OCI-LY7 (cell line): ENCODE measurements at regions not wholly inside any gene's neighbourhood (a gene's known extent, or its start where the extent isn't known, plus 50 kb on each side); places are given as distances from the start of the nearest gene placed in this dataset.
"Not testable (repeated sequence)": the region's sequence is repeated elsewhere in the genome, so short reads cannot be mapped to it uniquely, and the experiment has no call there.

Experiments
- BruUV-seq: library from RNA; stranded (reverse); fragments of 400-500 nt; replicated peaks from 2 replicates; lab custom pipeline; 2021; lab: Mats Ljungman, UMichigan
- CTCF ChIA-PET: fragments of 300-600 bp; sonication (Branson Sonifier 250); formaldehyde crosslinking; loops from one replicate; lab custom pipeline; 2022; ENCODE audit warnings: antibody characterized with exemption; ENCODE audit not compliant: unreplicated experiment; lab: Charles Lee
- POLR2A ChIA-PET: fragments of 300-600 bp; sonication (Branson Sonifier 250); formaldehyde crosslinking; loops from one replicate; lab custom pipeline; 2022; ENCODE audit warnings: antibody characterized with exemption; lab: Charles Lee
- DNase-seq: peaks from one replicate; pipeline ENCODE4 v3.0.0-alpha.2; 2015; ENCODE audit warnings: low spot score
- H2AFZ ChIP-seq: fragments of 200-600 bp; sonication (generic), shearing (Covaris generic); 2 replicates; pipeline ENCODE4 v1.6.1; 2014; ENCODE audit warnings: mild to moderate bottlenecking, antibody characterized with exemption, low read length, moderate library complexity
- H3K27ac ChIP-seq: fragments of 200-600 bp; sonication (generic); 2 replicates; pipeline ENCODE4 v1.5.1; 2014; ENCODE audit warnings: mixed run types, low read depth, mild to moderate bottlenecking, moderate library complexity, low read length, inconsistent platforms; ENCODE audit not compliant: poor library complexity, severe bottlenecking
- H3K36me3 ChIP-seq: fragments of 200-600 bp; sonication (generic); 2 replicates; pipeline ENCODE4 v1.6.1; 2014; ENCODE audit warnings: mild to moderate bottlenecking, antibody characterized with exemption, low read length, moderate library complexity, mixed read lengths; ENCODE audit not compliant: insufficient read depth
- H3K4me1 ChIP-seq: fragments of 200-600 bp; sonication (generic); 2 replicates; pipeline ENCODE4 v1.5.1; 2014; ENCODE audit warnings: mild to moderate bottlenecking, low read length; ENCODE audit not compliant: insufficient read depth, poor library complexity, severe bottlenecking
- H3K4me2 ChIP-seq: fragments of 200-600 bp; sonication (generic); 2 replicates; pipeline ENCODE4 v1.6.1; 2014; ENCODE audit warnings: mild to moderate bottlenecking, low read length
- H3K4me3 ChIP-seq: fragments of 200-600 bp; sonication (generic); 2 replicates; pipeline ENCODE4 v1.5.1; 2014; ENCODE audit warnings: mild to moderate bottlenecking, low read depth, low read length; ENCODE audit not compliant: poor library complexity, severe bottlenecking
- H3K79me2 ChIP-seq: fragments of 200-600 bp; sonication (generic); 2 replicates; pipeline ENCODE4 v1.6.1; 2016; ENCODE audit warnings: low read depth, mild to moderate bottlenecking, low read length, moderate library complexity, mixed read lengths; ENCODE audit not compliant: insufficient read depth
- H3K9me2 ChIP-seq: fragments of 200-600 bp; sonication (generic); 2 replicates; pipeline ENCODE4 v1.6.1; 2016; ENCODE audit warnings: mild to moderate bottlenecking, low read length, mixed read lengths; ENCODE audit not compliant: insufficient read depth
- H3K9me3 ChIP-seq: fragments of 200-600 bp; sonication (generic); 2 replicates; pipeline ENCODE4 v1.6.1; 2014; ENCODE audit warnings: mild to moderate bottlenecking, mixed run types, low read length, mixed read lengths
- H4K20me1 ChIP-seq: fragments of 200-600 bp; sonication (generic); 2 replicates; pipeline ENCODE4 v1.6.1; 2014; ENCODE audit warnings: mild to moderate bottlenecking, antibody characterized with exemption, low read length, moderate library complexity, mixed read lengths; ENCODE audit not compliant: insufficient read depth
- CTCF ChIP-seq: fragments of 200-600 bp; sonication (generic); conservative IDR thresholded peaks from 2 replicates; pipeline ENCODE4 v1.5.1; 2014; ENCODE audit warnings: mild to moderate bottlenecking, antibody characterized with exemption, low read length, moderate library complexity, mixed read lengths
- EZH2phosphoT487 ChIP-seq: fragments of 200-600 bp; sonication (generic); IDR thresholded peaks from 2 replicates; pipeline ENCODE4 v1.6.1; 2018; ENCODE audit warnings: low read depth, borderline replicate concordance, mild to moderate bottlenecking, mixed run types, antibody characterized with exemption, low read length, moderate library complexity, mixed read lengths
- intact Hi-C: fragments of 100-400 bp; cut with micrococcal nuclease; formaldehyde crosslinking; loops from one replicate; pipeline ENCODE4 v1.10.0; 2022; ENCODE audit not compliant: unreplicated experiment

GRCh38 chr1:241432241-241432640 lies 75.2 kb upstream of the RGS7 start:
- BruUV-seq, result no TSS peak
- POLR2A ChIA-PET, result no interaction called here
- intact Hi-C loops, result no loop called here
- H3K79me2 ChIP-seq, result no peaks in the 10 kb centered on the region
- no peak overlapping the region for H3K27ac ChIP-seq
- no peaks in the 10 kb centered on the region for H4K20me1 ChIP-seq
- DNase-seq, result no peak
- no peaks in the 10 kb centered on the region for H3K9me3 ChIP-seq
- no peaks in the 10 kb centered on the region for H3K4me1 ChIP-seq
- H3K36me3 ChIP-seq, result no peaks in the 10 kb centered on the region
- CTCF ChIA-PET, result no interaction called here
- H3K4me3 ChIP-seq, result no peak overlapping the region
- TF ChIP-seq CTCF, result no peak
- TF ChIP-seq EZH2phosphoT487, result no peak
- no peak overlapping the region for H2AFZ ChIP-seq
- no peaks in the 10 kb centered on the region for H3K9me2 ChIP-seq
- H3K4me2 ChIP-seq, result no peak overlapping the region

- CTCF ChIA-PET, H3K36me3 ChIP-seq, H3K4me2 ChIP-seq, H3K4me1 ChIP-seq, H3K79me2 ChIP-seq, intact Hi-C loops, POLR2A ChIA-PET, H2AFZ ChIP-seq, H3K27ac ChIP-seq, H3K4me3 ChIP-seq, H3K9me2 ChIP-seq, H3K9me3 ChIP-seq, BruUV-seq, DNase-seq, H4K20me1 ChIP-seq: not testable (repeated sequence)
Measured at GRCh38 chr1:241425091-241425490, 68.1 kb upstream of the RGS7 start.

- Histone ChIP-seq H3K9me2 (no peaks in the 10 kb centered on the region), H3K79me2 (no peaks in the 10 kb centered on the region), H3K9me3 (no peaks in the 10 kb centered on the region), H3K4me3 (no peak overlapping the region), H2AFZ (no peak overlapping the region), H3K27ac (no peak overlapping the region), H3K4me2 (no peak overlapping the region), H3K4me1 (no peaks in the 10 kb centered on the region), H4K20me1 (no peaks in the 10 kb centered on the region), H3K36me3 (no peaks in the 10 kb centered on the region)
- DNase-seq, result no peak
- ChIA-PET CTCF (no interaction called here), POLR2A (no interaction called here)
- BruUV-seq, result no TSS peak
- intact Hi-C loops, result no loop called here
- TF ChIP-seq EZH2phosphoT487 (no peak), CTCF (no peak)
Measured at GRCh38 chr1:241424480-241424971, 67.5 kb upstream of the RGS7 start.
